ENCODE measurements at regions not wholly inside any gene's neighbourhood (a gene's known extent, or its start where the extent isn't known, plus 50 kb on each side); places are given as distances from the start of the nearest gene placed in this dataset.

DNA sequence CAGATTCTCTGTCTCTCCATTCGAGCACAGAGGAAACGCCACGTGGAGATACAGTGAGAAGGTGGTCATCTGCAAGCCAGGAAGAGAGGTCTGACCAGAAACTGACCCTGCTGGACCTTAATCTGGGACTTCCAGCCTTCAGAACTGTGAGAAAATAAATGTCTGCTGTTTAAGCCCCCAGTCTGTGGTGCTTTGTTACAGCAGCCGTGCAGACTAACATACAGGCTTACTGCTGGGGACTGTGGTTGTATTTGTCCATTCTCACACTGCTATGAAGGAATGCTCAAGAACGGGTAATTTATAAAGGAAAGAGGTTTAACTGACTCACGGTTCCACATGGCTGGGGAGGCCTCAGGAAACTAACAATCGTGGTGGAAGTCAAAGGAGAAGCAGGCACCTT is 432.7 kb downstream of the IRS1 start:
- no peak for DNase-seq

DNA sequence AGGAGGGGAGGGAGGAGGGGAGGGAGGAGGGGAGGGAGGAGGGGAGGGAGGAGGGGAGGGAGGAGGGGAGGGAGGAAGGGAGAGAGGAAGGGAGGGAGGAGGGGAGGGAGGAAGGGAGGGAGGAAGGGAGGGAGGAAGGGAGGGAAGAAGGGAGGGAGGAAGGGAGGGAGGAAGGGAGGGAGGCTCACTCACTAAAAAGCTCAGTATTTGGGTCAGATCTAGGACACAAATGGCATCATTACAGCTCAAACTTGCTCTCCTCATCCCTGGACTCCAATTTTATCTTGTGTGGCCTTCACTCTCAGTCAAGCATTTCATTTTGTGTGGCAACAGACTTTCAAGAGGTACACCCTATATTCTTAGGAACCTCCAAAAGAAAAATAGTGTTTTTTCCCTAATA is 435.4 kb downstream of the IRS1 start:
- no peak for DNase-seq

DNA sequence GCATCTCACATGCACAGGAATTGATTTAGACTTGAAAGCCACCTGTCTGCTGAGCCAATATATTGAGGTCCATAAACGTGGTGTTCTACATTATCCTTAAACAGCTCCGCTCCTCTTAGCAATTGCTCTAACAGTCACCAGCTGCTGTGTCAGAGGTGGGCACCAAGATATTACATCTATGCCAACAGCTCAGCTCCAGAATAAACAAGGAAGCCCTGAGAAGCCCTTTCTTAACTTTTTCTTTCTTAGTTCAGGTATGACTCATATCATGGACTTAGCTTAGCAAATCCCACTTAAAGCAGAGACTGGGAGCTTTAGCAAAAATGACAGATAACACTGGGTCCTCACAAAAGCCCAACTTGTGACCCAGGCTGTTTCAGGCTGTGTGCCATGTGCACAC is 436.6 kb downstream of the IRS1 start:
- DNase-seq: no peak

DNA sequence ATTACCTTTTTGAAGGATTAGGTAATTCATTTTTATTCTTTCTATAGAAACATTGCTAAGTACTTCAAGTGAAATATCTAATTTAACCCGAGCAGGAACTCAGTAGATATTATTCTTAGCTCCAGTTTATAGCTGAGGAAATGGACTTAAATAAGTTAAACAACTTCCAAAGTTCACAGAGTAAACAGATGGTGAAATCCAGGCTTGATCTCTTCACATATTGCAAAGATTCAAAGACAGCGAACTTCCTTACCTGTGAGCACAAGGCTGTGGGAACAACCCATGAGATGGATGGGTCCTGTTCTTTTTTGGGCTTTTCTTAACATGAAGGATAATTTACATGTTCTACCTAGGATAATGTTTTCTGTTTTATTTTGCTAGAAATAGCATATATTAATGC is 439.0 kb downstream of the IRS1 start:
- DNase-seq: no peak

DNA sequence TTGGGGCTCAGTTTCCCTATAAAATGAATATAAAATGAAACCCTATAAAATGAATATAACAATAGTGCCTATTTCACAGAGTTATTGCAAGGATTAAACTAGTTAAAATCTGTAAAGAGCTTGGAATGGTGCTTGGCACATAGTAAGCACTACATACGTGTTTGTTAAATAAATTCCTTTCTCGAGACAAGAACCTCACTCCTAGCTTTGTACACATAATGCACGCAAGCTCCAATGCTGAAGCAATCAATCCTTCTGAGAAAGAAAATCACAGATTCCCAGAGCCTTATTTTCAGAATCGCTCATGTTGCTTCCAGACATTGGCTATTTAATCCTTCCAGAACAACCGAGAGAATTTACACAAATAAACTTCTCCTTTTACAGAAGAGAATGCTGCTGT is 440.9 kb downstream of the IRS1 start:
- DNase-seq: no peak

DNA sequence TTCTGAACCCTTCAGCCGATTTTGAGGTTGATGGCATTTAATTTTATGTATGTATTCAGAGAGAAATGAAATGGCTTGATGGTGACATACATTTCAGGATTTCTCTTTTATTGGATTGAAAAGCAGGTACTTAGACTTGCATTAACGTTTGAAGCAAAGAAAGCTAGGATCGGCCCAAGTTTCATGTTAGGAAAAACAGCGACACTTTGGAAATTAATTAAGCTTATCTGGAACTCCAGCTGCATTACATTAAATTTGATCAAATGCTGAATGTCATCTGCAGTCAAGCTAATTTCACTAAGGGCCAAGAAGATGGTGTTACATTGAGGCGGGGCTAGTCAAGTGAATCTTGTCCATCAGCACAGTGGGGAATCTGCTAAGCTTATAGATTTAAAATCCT is 441.8 kb downstream of the IRS1 start:
- no peak for DNase-seq

DNA sequence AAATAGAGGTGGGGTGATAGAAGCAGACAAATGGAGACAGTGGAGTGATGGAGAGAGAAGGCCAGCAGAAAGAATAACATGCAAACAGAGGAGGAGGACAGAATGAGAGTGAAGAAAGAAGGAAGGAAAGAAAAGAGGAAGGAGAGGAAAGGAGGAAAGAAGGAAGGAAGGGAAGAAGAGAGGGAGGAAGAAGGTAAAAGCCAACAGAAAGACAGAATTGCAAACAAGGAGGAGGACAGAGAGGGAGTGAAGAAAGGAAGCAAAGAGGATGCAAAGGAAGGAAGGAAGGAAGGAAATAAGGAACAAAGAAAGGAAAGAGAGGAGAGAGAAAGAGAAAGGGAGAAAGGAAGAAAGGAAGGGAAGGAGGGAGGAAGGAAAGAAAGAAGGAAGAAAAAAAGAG is 444.0 kb downstream of the IRS1 start:
- no peak for DNase-seq

DNA sequence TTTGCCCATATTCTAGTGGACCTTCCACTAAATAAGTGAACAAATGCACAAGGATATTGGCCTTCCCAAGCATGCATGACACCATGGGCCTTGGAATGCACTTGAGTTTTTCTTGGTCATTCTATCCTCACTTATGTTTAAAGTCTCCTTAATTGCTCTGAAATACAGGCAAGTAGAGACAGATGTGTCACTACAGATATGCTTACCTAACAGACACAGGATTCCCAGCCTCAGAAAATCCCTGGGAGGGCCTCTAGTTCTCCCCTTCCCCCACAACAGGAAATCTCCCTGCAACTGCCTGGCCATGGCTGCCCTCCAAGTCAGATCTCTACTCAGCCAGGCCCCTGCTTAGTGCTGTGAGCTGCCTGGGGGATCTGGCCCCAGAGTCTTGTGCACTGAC is 445.2 kb downstream of the IRS1 start:
- no peak for DNase-seq

DNA sequence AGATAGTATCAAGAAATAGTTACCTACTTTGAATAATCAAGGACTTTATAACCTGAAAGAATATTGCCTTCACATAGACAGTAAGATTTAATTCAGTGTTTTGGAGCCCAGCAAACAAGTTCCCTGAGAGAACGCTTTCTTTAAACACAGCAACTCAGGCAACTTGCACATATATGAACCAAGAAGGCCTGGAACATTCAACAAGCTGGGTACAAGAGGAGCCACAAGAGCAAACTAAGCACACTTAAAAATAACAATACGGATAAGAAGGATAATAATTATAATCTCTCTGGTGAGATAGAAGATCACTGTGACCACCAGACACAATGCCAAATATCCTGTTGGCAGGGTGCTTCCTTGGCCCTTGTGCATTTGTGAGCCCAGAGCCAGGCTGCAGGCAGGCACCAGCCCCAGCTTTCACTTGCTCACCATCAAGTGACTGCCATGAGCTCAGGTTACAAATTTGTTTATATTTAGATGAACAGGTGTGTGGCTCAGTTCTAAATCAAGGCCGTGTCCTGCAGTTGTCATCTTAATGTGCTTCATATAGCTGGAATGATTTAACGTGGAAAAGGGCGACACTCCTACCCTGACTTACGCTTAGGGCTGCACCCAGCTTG is 446.6 kb downstream of the IRS1 start:
- DNase-seq: no peak

DNA sequence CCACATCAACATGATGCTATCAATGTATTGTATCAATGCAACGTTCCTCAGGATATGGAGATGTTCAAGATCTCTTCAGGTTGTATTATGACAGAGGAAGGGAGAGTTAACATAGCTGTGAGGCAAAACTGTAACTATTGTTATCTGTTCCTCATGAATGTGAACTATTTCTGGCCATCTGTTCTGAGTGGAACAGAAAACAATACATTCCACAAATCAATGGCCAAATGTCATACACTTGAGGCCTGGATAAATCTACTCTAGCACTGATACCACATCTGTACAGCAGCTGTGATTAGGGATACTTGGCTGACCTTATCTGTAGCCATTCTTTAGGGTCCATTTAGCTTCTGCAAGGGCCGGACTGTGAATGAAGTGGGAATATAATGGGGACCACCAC is 447.9 kb downstream of the IRS1 start:
- DNase-seq: no peak

DNA sequence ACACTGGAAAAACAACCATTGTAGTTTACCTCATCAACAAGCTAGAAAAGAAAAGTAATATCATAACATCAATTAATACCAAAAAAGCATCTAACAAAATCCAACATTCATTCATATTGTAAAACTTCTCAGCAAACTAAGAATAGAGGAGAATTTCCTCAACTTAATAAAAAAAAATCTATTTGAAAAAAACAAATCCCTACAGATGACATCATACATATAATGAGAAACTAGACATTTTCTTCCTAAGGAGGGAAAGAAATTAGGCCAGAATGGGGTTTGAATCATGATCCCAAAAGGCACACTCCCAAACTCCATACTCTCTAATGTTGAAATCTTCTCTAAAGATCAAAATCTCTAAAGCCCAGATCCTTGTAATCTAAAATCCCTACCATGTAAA is 460.0 kb downstream of the IRS1 start:
- no peak for DNase-seq

DNA sequence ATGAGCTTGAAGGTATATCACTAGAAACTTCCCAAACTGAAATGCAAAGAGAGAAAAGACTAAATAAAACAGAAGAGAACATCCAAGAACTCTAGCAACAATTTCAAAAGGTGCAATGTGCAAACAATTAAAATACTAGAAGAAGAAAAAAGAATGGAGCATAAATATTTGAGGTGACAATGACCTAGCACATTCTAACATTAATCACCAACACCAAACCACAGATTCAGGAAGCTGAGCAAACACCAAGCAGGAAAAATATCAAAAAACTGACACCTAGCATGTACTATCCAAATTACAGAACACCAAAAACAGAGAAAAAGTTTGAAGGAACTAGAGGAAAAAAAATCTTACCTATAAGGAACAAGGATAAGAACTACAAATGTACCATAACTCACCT is 460.8 kb downstream of the IRS1 start:
- DNase-seq: no peak

DNA sequence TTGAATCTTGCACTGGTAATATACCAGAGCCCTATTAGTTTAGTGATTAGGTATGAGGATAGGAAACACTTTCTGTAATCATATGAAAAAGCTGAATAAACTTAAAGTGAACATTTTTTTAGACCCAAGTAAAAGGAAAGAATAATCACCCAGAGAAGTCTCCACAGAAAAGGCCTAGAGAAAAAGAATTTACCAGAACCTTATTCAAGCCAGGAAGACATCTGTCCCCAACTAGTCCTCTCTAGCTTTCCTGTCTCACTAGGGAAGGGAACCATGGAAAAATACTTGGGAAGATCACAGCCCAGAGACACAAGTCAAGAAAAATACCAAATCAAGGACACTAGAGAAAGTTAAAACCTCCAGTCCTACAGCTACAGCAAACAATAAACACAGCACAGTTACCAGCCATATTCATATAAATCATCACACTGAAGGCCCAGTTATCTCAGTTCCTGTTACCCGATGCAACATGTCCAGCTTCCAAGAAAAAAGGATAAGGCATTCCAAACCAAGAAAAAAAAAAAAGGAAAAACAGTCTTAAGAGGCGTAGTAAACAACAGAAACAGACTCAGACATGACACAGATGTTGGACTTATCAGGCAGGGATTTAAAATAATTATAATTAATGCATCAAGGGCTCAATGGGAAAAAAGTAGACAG is 461.5 kb downstream of the IRS1 start:
- no peak for DNase-seq

DNA sequence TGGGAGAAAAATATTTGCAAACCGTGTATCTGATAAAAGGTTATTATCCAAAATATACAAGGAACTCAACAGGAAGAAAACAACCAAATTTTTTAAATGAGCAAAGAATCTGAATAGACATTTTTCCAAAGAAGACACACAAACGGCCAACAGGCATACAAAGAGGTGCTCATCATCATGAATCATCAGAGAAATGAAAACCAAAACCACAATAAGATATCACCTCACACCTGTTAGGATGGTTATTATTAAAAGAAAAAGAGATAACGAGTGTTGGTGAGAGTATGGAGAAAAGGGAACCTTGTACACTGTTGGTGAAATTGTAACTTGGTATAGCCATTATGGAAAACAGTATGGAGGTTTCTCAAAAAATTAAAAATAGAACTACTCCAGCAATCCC is 463.3 kb downstream of the IRS1 start:
- DNase-seq: no peak

DNA sequence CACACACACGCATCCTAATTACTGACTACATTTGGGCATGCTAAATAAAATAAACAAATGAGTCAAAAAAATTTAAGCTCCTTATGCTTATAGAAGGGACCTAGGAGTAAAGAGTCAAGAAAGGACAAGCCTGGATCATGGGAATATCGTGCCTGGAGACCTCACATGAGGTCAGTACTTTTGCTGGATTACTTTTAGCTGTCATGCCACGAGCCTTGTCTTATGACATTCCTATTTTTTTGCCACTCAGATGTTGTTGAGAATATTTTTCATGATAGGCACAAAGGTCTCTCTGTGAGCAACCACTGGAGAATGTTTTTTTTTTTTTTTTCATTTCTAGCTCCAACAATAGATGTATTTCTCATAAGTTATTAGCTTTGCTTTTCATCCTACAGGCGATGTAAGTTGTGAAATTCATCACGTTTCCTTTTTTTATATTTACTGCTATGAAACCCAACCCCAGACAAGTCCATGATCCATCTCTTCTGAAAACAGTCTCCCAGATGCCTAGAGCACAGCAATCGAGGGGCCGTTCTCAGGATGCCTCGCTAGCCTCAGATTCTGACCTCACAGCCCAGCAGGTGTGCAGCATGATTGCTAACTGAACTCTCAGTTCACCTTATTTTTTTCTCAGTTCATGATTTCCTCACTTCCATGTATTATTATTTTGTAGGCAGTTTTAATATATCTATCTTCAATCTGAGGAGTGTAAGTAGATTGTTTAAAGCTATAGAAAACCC is 464.5 kb downstream of the IRS1 start:
- no peak for DNase-seq

DNA sequence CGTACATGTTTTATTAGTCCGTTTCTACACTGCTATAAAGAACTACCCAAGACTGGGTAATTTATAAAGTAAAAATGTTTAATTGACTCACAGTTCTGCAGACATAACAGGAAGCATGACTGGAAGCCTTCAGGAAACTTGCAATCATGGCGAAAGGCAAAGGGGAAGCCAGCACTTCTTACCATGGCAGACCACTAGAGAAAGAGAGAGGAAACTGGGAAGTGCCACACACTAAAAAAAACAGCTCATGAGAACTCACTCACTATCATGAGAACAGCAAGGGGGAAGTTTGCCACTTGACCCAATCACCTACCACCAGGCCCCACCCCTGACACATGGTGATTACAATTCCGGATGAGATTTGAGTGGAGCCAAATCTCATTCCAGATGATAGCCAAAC is 466.2 kb downstream of the IRS1 start:
- DNase-seq: no peak

DNA sequence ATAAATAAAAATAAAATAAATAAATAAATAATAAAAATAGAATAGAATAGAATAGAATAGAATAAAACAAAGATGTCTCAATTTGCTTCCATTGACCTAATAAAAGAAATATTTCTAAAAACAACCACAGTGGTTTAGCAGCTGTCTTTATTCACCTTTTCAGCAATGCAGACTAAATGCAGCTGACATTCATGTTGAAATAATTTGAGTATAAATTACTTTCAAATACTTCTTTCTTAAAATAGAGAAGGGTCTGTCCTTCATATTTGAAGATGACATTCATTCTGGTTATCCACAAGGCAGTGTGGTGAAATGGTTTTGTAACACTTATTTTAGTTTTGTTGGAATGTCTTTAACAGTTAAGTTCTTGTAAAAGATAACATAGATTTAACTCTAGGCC is 469.4 kb downstream of the IRS1 start:
- DNase-seq: no peak

DNA sequence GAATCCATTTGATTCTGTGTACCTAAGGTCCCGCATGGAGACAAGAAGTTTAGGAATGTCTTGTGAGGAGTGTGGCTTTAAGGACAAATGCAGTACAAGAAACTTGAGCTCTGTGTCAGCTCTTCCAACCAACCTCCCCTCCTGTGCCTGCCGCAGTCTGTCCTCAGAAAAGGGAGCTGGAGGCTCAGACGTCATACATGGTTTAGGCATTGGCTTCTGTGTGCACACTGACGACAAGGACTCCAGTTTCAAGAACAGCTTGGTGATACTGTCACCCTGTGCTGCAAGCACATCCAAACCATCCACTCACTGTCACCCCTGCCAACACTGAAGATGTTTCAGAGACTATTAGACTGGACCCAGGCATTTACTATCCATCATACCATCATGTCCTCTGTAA is 470.4 kb downstream of the IRS1 start:
- DNase-seq: no peak

DNA sequence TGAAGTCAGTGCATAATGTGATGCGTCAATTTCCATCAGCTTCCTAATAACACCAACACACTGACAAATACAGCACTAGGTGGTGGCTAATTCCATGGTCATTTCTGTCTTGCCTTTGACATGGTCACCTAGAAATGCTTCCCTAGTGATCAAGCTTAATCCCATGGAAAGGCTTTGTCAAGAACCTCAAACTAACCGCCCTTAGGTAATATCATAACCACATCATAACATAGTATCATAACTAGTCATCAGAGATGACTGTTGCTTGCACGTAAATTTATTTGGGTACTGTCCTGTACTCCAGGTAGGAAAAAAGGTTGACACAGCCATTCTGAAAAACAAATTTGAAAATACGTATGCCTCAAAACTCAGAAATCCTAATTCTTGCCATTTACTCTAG is 471.8 kb downstream of the IRS1 start:
- DNase-seq: no peak

DNA sequence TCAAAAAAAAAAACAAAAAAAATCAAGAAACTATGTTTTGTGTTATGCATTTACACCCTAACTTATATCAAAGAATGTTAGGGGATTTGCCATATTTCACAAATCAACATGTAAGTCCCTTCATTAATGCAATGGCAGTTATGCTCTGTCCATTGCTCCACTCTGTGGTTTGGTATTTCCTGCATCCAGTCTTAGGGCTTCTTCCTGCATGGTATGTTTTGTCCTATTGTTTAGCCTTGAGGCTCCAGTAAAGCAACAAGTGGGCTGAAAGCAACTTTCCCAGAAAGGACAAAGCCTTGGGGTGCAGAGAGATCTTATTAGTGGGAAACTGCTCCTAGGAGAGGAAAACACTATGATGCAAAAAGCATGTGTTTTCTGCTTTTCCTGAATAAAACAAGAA is 474.1 kb downstream of the IRS1 start:
- DNase-seq: no peak

DNA sequence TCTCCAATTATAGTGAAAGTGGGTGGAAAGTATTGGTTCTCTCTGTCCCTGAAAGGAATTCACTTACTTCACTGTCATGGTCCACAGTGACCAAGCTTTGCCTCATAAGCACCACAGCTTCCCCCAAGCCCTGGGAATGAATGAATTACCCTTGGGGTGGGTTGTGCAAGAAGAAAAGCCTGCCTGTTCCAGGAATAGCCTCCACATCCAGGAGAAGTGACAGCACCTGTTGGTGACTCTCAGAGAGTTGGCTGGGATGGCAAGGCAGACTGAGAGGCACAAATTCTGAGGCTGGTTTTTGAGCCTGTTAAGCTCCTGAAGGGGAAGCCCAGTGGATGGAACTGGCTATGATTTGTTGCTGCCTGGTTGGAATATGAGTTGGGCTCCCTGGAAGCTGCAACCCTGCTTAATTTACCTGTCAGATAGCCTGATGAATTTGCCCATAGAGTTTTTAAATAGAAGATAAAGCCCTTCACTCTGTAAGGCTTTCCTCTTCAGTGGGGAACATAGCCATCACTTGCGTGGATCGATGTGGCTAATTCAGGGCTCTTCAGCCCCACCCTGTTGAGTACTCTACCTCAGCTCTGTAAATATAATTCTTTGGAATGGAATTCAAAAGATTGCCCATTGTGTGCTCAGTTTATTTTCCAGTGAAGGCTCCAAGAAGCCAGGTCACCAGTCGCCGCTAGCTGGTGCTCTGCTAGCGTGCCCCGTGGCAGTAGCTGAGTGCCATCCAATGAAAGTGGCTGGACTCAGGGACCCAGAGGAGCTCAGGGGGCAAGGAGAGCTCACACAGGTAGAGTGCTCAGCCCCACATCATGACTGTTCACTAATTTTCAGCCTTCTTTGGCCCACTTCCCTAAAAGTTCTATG is 479.3 kb downstream of the IRS1 start:
- DNase-seq: no peak

DNA sequence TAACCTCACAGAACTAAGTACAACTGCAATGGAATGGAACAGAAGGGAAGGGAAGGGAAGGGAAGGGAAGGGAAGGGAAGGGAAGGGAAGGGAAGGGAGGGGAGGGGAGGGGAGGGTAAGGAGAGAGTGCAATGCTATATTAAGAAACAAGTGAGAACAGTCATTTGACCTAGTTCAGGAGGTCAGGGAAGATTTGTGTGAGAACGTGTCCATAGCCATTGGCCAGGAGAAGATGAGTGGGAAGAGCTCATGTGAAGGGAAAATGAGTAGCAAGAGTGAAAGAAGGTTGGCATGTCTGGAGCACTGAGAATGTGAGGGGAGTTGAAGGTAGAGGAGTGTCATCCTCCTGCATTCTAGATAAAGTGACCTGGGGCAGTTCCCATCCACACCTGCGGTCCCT is 481.6 kb downstream of the IRS1 start:
- no peak for DNase-seq

DNA sequence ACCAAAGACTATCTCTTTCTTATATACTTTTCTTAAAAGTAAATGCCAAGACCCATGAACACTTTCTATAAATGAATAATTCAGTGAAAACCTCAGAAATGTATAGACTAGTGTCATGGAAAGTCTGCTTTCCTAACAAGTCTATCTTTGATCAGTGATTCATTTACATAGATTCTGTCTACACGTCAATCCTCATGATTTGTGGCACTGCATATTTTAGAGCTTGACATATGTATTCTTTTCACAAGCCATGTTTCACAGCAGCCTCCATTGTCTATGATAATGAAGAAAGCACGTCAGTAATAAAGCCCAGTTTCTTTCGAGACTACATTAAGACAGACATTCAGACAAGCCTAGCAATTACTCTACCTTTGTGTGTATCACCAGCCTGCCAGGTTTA is 486.6 kb downstream of the IRS1 start:
- no peak for DNase-seq

DNA sequence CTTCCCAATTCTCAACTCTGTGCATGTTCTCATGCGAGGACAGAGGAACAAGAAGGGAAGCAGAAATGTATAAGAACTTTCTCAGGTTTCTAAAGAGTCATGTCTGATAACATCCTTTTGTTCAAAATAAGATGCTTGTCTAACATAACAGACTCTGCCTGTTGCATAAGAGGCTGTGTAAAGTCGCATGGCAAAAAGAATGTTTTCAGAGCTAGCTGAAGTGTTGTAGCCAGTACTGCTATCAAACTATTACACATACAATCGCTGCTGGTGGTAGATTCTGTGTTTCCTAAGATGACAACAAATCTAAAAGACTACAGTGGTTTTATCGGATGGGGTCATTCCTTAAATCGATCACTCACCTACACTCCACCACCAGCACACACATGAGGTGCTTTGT is 487.5 kb downstream of the IRS1 start:
- DNase-seq: no peak
